ENCODE measurements at regions not wholly inside any gene's neighbourhood (a gene's known extent, or its start where the extent isn't known, plus 50 kb on each side); places are given as distances from the start of the nearest gene placed in this dataset.

GRCh38 chr17:77867308-77867781 lies 91.2 kb upstream of the TNRC6C start:
- POLR2A ChIA-PET, result no interaction called here
- FAIRE-seq, result no peak
- Histone ChIP-seq H3K4me3 (replicated peaks in 1 of 3; ENCODE audit: insufficient read depth in 1 of 3, low read depth in 2 of 3, low read length in 3 of 3) (no peak overlapping the region), H2AFZ (ENCODE audit: low read length) (no peak overlapping the region), H3K27me3 (ENCODE audit: control insufficient read depth in 1 of 2, insufficient read depth in 2 of 2, low read length in 2 of 2) (peaks cover 18 to 87% of the 10 kb centered on the region in 2 experiments), H3K9ac (ENCODE audit: insufficient read depth, low read depth, low read length) (no peak overlapping the region), H3K27ac (ENCODE audit: extremely low read length, insufficient read depth, low read length) (no peak overlapping the region), H3K4me2 (ENCODE audit: low read depth, low read length) (no peak overlapping the region), H3K79me2 (ENCODE audit: insufficient read depth, low read length) (no peaks in the 10 kb centered on the region), H3K9me3 (ENCODE audit: low read length) (no peaks in the 10 kb centered on the region), H4K20me1 (ENCODE audit: insufficient read depth, low read length) (no peaks in the 10 kb centered on the region), H3K36me3 (replicated peaks in 1 of 2; ENCODE audit: control insufficient read depth in 1 of 2, insufficient read depth in 2 of 2, low read length in 2 of 2) (no peaks in the 10 kb centered on the region), H3K4me1 (ENCODE audit: insufficient read depth, low read length) (0 out of 2 replicates have a peak, but pooled peaks cover 11% of the 10 kb centered on the region)
- ATAC-seq, result no peak; the same call in 2 of the 3 replicates
- in situ Hi-C loops (cut with HindIII; ENCODE audit: extremely low pct_ligation_motif_present, low pct_unique_long_range_greater_than_20kb) (no loop called here), intact Hi-C loops (cut with micrococcal nuclease; ENCODE audit: unreplicated experiment) (no loop called here)
- no peak for TF ChIP-seq ZNF878 (CRISPR knock-in tag; IDR thresholded peaks at IDR 0.05)
- no peak for TF ChIP-seq FOXO1 (CRISPR knock-in tag; IDR thresholded peaks at IDR 0.05)
- no peak for TF ChIP-seq HDAC6 (IDR thresholded peaks at IDR 0.05; ENCODE audit: low read depth, low read length)
- TF ChIP-seq ZNF329 (CRISPR knock-in tag; IDR thresholded peaks at IDR 0.05; ENCODE audit: low read depth), result no peak
- no peak for TF ChIP-seq ATF5 (CRISPR knock-in tag; IDR thresholded peaks at IDR 0.05; ENCODE audit: low read depth)
- no peak for TF ChIP-seq ZSCAN9 (CRISPR knock-in tag; IDR thresholded peaks at IDR 0.05; ENCODE audit: borderline replicate concordance)
- no peak for TF ChIP-seq PRDM4 (CRISPR knock-in tag; IDR thresholded peaks at IDR 0.05; ENCODE audit: borderline replicate concordance)
- TF ChIP-seq RORA (CRISPR knock-in tag; IDR thresholded peaks at IDR 0.05), result no peak
- no peak for TF ChIP-seq TSC22D2 (CRISPR knock-in tag; IDR thresholded peaks at IDR 0.05; ENCODE audit: borderline replicate concordance)
- 6% methylated on average over 5 of the region's 5 CpGs for WGBS (ENCODE audit: low lambda C conversion rate)
- BruUV-seq (replicated peaks), result no TSS peak
- no peak for DNase-seq (ENCODE audit: low spot score)
- CTCF ChIA-PET (ENCODE audit: low intra/inter-chr PET ratio, low total read pairs), result no interaction called here

Measured in HepG2 (cell line).